Mucosa of stomach (tissue), 1 donor: ENCODE measurements at regions not wholly inside any gene's neighbourhood (a gene's known extent, or its start where the extent isn't known, plus 50 kb on each side); places are given as distances from the start of the nearest gene placed in this dataset.

Source experiments
- H3K27me3 ChIP-seq: one replicate; pipeline ENCODE4 v1.7.0; 2013; ENCODE audit warnings: mild to moderate bottlenecking, low read length; ENCODE audit not compliant: control insufficient read depth, insufficient read depth
- H3K36me3 ChIP-seq: one replicate; pipeline ENCODE4 v1.7.0; 2013; ENCODE audit warnings: low read length; ENCODE audit not compliant: control insufficient read depth, insufficient read depth
- H3K4me1 ChIP-seq: one replicate; pipeline ENCODE4 v1.7.0; 2013; ENCODE audit warnings: mild to moderate bottlenecking, low read length; ENCODE audit not compliant: control insufficient read depth, insufficient read depth
- H3K4me3 ChIP-seq: one replicate; pipeline ENCODE4 v1.7.0; 2013; ENCODE audit warnings: low read length
- H3K9ac ChIP-seq: one replicate; pipeline ENCODE4 v1.7.0; 2013; ENCODE audit warnings: mild to moderate bottlenecking, low read length, moderate library complexity
- H3K9me3 ChIP-seq: one replicate; pipeline ENCODE4 v1.7.0; 2013; ENCODE audit warnings: mild to moderate bottlenecking, low read length, moderate library complexity; ENCODE audit not compliant: control insufficient read depth
- donor health status: Pancreatic carcinoma.

- H3K9ac ChIP-seq = no peak overlapping the region
- no peak overlapping the region for H3K4me3 ChIP-seq
- no peaks in the 10 kb centered on the region for H3K36me3 ChIP-seq
- no peaks in the 10 kb centered on the region for H3K9me3 ChIP-seq
- H3K4me1 ChIP-seq = no peaks in the 10 kb centered on the region
- H3K27me3 ChIP-seq = no peaks in the 10 kb centered on the region
Observed at GRCh38 chr12:127873306-127873705, 393.7 kb upstream of the TMEM132C start.

- no peaks in the 10 kb centered on the region for H3K36me3 ChIP-seq
- H3K27me3 ChIP-seq = no peaks in the 10 kb centered on the region
- no peaks in the 10 kb centered on the region for H3K4me1 ChIP-seq
- no peak overlapping the region for H3K4me3 ChIP-seq
- H3K9ac ChIP-seq = no peak overlapping the region
- no peaks in the 10 kb centered on the region for H3K9me3 ChIP-seq
Observed at GRCh38 chr12:127881371-127882140, 385.4 kb upstream of the TMEM132C start.

GRCh38 chr12:127883013-127883412, 384.0 kb upstream of the TMEM132C start:
- no peaks in the 10 kb centered on the region for H3K27me3 ChIP-seq
- no peak overlapping the region for H3K4me3 ChIP-seq
- no peaks in the 10 kb centered on the region for H3K4me1 ChIP-seq
- H3K36me3 ChIP-seq = no peaks in the 10 kb centered on the region
- H3K9ac ChIP-seq = no peak overlapping the region
- H3K9me3 ChIP-seq = no peaks in the 10 kb centered on the region

- H3K36me3 ChIP-seq = no peaks in the 10 kb centered on the region
- no peak overlapping the region for H3K9ac ChIP-seq
- H3K4me1 ChIP-seq = no peaks in the 10 kb centered on the region
Observed at GRCh38 chr12:127885954-127886750, 380.8 kb upstream of the TMEM132C start.

GRCh38 chr12:127886827-127887226, 380.1 kb upstream of the TMEM132C start:
- H3K4me1 ChIP-seq = no peaks in the 10 kb centered on the region
- H3K9ac ChIP-seq = no peak overlapping the region
- H3K36me3 ChIP-seq = no peaks in the 10 kb centered on the region
- no peaks in the 10 kb centered on the region for H3K27me3 ChIP-seq
- H3K4me3 ChIP-seq = no peak overlapping the region
- no peaks in the 10 kb centered on the region for H3K9me3 ChIP-seq

More at GRCh38 chr12:127885954-127886750, 380.8 kb upstream of the TMEM132C start:
- Histone ChIP-seq H3K27me3 (no peaks in the 10 kb centered on the region), H3K9me3 (no peaks in the 10 kb centered on the region), H3K4me3 (no peak overlapping the region)

- no peak overlapping the region for H3K4me3 ChIP-seq
- no peaks in the 10 kb centered on the region for H3K36me3 ChIP-seq
- H3K4me1 ChIP-seq = no peaks in the 10 kb centered on the region
- no peaks in the 10 kb centered on the region for H3K27me3 ChIP-seq
- H3K9me3 ChIP-seq = no peaks in the 10 kb centered on the region
- no peak overlapping the region for H3K9ac ChIP-seq
Observed at GRCh38 chr12:127888943-127889719, 377.8 kb upstream of the TMEM132C start.

GRCh38 chr12:127893895-127894609, 372.9 kb upstream of the TMEM132C start:
- Histone ChIP-seq H3K9me3 (no peaks in the 10 kb centered on the region), H3K4me3 (no peak overlapping the region), H3K27me3 (no peaks in the 10 kb centered on the region)

GRCh38 chr12:127896661-127897060, 370.3 kb upstream of the TMEM132C start:
- Histone ChIP-seq H3K27me3 (no peaks in the 10 kb centered on the region), H3K36me3 (no peaks in the 10 kb centered on the region), H3K4me3 (no peak overlapping the region), H3K4me1 (no peaks in the 10 kb centered on the region), H3K9me3 (no peaks in the 10 kb centered on the region), H3K9ac (no peak overlapping the region)

More at GRCh38 chr12:127893895-127894609, 372.9 kb upstream of the TMEM132C start:
- Histone ChIP-seq H3K4me1 (no peaks in the 10 kb centered on the region), H3K9ac (no peak overlapping the region), H3K36me3 (no peaks in the 10 kb centered on the region)

- H3K9me3 ChIP-seq = no peaks in the 10 kb centered on the region
- H3K4me1 ChIP-seq = no peaks in the 10 kb centered on the region
- no peaks in the 10 kb centered on the region for H3K27me3 ChIP-seq
- no peak overlapping the region for H3K4me3 ChIP-seq
- no peak overlapping the region for H3K9ac ChIP-seq
- H3K36me3 ChIP-seq = no peaks in the 10 kb centered on the region
Observed at GRCh38 chr12:127898616-127899015, 368.4 kb upstream of the TMEM132C start.

GRCh38 chr12:127899971-127900370, 367.0 kb upstream of the TMEM132C start:
- Histone ChIP-seq H3K4me3 (no peak overlapping the region), H3K27me3 (no peaks in the 10 kb centered on the region), H3K9ac (no peak overlapping the region), H3K9me3 (no peaks in the 10 kb centered on the region), H3K36me3 (no peaks in the 10 kb centered on the region), H3K4me1 (no peaks in the 10 kb centered on the region)

GRCh38 chr12:127900386-127900785, 366.6 kb upstream of the TMEM132C start:
- H3K4me3 ChIP-seq = no peak overlapping the region
- H3K36me3 ChIP-seq = no peaks in the 10 kb centered on the region
- H3K9ac ChIP-seq = no peak overlapping the region
- H3K27me3 ChIP-seq = no peaks in the 10 kb centered on the region
- no peaks in the 10 kb centered on the region for H3K9me3 ChIP-seq
- H3K4me1 ChIP-seq = no peaks in the 10 kb centered on the region
